GM19452 (cell line): ENCODE measurements at regions not wholly inside any gene's neighbourhood (a gene's known extent, or its start where the extent isn't known, plus 50 kb on each side); places are given as distances from the start of the nearest gene placed in this dataset.
A peak's percentile ranks its signal among the peaks of the same experiment; 100 is the strongest.

Experiments used
- ATAC-seq: cut with Tn5 transposase; IDR thresholded peaks from one replicate; pipeline ENCODE4 v1.9.1; 2021; ENCODE audit not compliant: unreplicated experiment

DNA sequence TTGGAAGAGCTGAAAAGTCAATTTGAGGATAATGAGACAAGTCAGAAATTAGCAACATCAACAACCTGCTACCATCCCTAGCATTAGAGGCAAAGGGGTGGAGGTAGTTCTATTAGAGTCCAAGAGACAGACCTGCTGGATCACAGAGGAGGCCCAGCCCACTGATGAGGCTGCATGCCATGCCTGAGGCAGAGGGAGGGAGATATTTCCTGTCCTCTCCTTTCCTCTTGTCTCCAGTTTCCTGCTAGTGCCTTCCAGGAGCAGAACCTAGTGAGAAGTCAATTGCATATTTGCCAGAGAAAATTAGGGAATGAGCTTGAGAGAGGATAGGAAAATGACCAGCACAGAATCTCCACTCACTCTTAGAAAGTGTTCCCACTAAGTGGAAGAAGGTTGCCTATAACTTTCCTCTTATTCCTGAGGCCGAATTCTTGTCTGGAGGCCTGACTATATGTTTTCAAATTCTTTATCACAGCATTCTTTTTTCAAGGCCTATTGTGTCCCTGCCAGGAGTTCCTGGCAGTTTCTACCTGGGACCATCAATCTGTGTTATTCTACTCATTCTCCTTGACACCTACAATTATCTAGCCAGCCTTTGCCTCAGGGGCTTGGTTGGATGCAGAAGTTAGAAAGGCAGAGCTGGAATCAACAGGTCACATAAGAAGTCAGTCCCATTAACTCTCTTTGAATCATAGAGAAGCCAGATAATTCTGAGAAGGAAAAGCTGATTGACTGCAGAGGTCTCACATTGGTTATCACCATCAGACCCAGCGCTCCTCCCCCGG is 121.9 kb downstream of the EMP1 start:
- no peak for ATAC-seq

DNA sequence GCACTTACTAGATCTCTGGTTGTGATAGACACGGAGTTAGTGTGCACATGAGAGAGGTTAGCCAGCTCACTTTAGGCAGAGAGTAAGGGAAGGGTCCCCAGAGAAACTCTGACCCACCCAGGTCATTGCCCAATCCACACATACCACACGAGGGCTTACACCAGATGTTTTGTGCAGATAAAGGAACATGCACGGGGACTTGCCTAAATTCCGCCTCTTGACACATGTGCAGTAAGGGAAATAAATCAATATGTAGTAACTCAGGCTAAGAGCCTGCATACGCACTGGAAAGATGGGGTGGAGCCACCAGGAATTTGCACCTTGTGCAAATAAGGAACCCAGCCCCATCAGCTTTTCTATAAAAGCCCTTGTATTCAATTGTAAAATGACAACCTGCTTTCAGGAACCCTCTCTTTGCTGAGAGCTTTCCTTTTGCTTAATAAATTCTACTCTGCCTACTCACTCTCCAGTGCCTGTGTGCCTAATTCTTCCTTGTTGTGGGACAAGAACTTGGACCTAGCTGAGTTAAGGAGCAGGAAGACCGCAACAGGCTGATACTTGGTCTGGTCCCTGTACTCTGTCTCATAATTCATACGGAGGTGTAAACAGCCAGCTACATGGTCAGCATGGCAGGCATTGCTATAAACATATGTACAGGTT is 120.2 kb downstream of the EMP1 start:
- ATAC-seq = no peak

GRCh38 chr12:13313886-13314285 is 117.4 kb downstream of the EMP1 start:
- no peak for ATAC-seq

GRCh38 chr12:13311551-13311950 is 115.0 kb downstream of the EMP1 start:
- ATAC-seq = no peak

- no peak for ATAC-seq
These were observed 110.8 kb downstream of the EMP1 start for GRCh38 chr12:13307143-13307816.

DNA sequence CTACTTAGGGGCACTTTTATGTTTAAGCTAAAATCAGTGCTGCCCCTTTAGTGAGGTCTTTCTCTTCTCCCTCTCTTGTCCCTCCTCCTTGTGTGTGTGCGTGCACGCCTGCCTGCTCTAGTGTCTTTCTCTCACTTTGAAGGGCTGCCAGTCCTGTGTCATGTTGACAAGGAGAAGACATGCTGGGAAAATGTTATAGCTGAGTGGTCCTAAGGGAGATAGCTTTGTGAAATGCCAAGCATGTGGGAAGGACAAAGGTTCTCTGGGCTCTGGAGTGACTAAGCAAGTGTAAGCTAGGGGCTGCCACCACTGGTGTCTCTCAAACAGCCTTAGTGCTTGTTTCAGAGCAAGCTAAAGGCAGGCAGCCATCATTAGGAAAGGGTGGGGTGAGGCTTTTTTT is 108.4 kb downstream of the EMP1 start:
- ATAC-seq = no peak

DNA sequence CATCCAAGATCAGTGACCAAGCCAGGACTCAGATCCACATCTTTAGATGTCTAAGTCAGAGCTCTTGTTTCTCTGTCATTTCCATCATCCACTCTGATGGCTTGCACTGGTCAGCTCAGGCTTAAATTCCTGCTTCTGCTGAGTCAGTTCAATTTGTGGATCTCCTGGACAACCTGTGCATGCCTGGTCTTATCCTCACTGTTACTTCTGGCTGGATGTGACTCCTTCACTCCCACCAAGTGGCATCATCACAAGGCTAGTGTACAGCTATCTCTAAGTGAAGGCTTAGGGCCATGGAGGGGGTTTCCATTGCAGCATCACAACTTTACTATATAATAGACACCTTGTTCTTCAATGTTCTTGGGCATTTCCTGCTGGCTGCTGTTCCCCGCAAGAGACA is 102.9 kb downstream of the EMP1 start:
- no peak for ATAC-seq

DNA sequence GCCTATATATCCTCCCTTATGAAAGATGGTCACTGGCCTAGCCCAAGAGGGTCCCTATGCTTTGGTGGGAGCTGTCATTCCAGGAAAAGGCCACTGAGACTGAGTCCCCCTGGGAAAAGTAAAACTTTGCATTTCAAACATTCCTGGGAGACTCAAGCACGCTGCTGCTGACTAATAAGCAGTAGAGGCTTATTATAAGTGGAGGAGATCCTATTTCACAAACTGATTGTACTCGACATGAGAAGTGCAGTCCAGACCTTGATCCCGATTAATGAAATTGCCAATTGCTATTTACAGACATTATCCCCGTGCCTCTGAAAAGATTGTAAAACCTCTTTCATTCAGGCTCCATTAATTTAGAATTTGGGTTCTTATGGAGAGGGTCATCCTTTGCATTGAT is 96.6 kb downstream of the EMP1 start:
- no peak for ATAC-seq

DNA sequence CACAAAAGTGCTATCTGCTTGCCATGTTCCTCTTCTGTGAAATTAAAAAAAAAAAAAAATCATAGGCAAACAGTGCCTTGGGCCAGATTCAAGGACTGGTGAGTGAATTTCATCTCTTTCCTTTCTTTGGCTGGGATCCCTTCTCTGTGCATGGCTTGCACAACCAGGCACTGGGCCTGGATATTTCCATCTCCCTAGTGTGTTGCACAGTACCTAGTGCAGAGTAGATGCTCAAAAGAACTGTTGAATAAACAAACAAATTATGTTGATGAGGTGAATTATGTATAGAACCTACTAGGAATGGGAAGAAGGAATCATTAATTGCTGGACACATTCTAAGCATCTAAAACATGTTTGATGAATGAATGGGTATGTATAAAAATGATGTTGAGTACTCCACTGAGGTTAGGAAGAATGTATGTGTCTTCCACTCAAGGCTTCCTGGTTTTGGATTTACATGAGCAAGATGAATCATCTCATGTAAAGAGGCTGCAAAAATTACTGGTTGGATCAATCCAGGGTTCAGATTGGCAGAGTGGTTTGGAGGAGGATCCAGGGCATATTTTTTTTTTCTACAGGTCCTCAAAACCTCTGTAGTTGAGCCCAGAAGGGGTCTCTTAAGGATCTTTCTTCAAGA is 93.2 kb downstream of the EMP1 start:
- no peak for ATAC-seq

DNA sequence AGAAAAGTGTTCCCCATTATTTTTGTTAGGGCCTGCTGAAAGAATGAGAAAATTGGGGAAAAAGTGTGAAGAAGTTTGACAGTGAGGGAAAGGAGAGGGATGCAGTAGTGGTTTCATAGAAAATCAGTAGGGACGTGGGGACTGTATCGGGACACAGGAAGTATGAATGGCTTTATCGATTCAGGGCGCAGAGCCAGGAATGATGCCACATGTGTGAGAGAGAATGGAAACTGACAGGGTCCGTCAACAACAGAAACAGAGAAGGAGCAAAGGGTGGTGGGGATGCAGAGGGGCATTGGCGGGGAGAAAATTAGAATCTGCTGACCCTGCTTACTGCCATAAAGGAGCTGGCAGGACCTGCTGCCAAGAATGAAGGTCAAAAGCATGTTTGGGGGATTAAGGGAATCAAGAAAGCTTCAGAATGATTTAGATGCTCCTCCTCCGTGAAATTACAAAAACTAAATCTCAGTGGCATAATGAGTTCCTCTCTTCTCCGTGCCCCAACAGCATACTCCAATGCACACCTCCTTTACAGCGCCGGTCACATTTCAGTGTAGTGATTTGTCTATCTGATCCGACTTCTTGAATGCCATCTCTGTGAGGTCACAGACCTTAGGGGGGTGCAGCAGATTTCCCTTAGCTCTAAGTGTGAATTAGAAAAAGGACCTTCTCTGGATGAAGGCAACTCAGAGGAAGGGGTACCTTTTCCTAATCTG is 92.6 kb downstream of the EMP1 start:
- no peak for ATAC-seq

GRCh38 chr12:13288501-13288900 is 92.0 kb downstream of the EMP1 start:
- ATAC-seq = no peak

- no peak for ATAC-seq
These were observed 87.3 kb downstream of the EMP1 start for GRCh38 chr12:13283867-13284266.

GRCh38 chr12:13282861-13283260 is 86.3 kb downstream of the EMP1 start:
- no peak for ATAC-seq

GRCh38 chr12:13278249-13278787 is 81.8 kb downstream of the EMP1 start:
- ATAC-seq = peak; percentile 74

- no peak for ATAC-seq
These were observed 80.8 kb downstream of the EMP1 start for GRCh38 chr12:13277293-13277692.

- no peak for ATAC-seq
These were observed 78.9 kb downstream of the EMP1 start for GRCh38 chr12:13275241-13276085.

GRCh38 chr12:13273850-13274249 is 77.3 kb downstream of the EMP1 start:
- ATAC-seq = no peak

DNA sequence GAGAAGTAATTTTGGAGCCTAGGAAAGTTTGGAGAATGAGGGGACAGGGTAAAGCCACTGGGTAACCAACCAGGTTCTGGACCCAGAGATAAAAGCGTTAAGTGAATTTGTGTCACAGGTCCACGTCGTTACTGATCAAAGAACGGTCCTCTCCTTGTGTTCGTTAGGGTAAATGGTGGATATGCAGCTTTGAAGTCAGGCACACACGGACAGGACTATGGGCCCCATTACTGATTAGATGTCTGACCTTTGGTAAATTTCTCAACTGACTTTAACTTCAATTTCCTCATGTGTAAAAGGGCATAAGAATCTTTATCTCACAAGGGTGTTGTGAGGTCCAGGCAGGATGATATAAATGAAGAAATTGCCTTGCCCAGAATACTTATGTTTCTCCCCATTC is 76.6 kb downstream of the EMP1 start:
- ATAC-seq = no peak

DNA sequence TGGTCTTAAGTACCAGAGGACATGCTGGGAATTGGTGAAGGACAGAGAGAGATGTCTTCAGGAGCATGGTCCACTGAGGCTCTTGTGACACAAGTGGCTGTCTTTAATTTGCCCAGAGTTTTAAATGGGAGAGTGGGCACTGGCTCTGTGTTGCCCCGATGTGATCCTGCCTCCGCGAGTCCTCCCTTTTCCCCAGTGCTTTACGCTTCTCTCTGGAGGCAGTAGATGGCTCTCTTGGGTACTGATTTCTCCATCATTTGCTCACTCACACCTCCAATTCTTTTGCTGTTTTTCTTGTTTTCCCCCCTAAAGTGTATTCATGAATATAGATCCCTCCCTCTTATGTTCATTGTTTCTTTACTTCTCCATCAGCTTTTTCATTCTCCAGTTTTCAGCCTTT is 74.3 kb downstream of the EMP1 start:
- no peak for ATAC-seq
